ENCODE measurements at regions not wholly inside any gene's neighbourhood (a gene's known extent, or its start where the extent isn't known, plus 50 kb on each side); places are given as distances from the start of the nearest gene placed in this dataset.
"Not testable (repeated sequence)": the region's sequence is repeated elsewhere in the genome, so short reads cannot be mapped to it uniquely, and the experiment has no call there.

DNA sequence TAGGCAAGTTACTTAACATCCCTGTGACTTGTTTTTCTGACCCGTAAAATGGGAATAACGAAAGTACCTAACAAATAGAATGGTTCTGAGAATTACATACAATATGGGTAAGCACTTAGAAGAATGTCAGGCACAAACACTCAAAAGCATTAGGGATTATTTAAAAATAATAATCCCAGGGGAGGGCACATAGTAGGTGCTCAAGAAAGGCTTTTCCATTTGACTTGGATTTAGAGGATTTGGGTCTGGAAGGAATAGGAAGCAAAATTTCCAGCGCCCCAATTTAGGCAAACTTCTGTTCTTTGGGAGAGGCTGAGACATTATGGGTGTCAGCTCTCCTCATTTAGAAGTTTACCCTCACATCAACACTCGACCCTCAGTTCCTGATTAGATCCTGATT, 115.5 kb downstream of the SYF2 start:
- TF ChIP-seq MAX (IDR thresholded peaks at IDR 0.05; ENCODE audit: low read depth, low read length), result no peak
- TF ChIP-seq POLR2A (IDR thresholded peaks at IDR 0.05; ENCODE audit: extremely low read depth, insufficient read length), result no peak
- TF ChIP-seq, protein P1, sequence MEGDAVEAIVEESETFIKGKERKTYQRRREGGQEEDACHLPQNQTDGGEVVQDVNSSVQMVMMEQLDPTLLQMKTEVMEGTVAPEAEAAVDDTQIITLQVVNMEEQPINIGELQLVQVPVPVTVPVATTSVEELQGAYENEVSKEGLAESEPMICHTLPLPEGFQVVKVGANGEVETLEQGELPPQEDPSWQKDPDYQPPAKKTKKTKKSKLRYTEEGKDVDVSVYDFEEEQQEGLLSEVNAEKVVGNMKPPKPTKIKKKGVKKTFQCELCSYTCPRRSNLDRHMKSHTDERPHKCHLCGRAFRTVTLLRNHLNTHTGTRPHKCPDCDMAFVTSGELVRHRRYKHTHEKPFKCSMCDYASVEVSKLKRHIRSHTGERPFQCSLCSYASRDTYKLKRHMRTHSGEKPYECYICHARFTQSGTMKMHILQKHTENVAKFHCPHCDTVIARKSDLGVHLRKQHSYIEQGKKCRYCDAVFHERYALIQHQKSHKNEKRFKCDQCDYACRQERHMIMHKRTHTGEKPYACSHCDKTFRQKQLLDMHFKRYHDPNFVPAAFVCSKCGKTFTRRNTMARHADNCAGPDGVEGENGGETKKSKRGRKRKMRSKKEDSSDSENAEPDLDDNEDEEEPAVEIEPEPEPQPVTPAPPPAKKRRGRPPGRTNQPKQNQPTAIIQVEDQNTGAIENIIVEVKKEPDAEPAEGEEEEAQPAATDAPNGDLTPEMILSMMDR (IDR thresholded peaks at IDR 0.05; ENCODE audit: low read depth, low read length), result no peak
- TF ChIP-seq MYC (IDR thresholded peaks at IDR 0.05; ENCODE audit: low read depth, low read length), result no peak
- DNase-seq (ENCODE audit: low read depth), result no peak
- H3K4me3 ChIP-seq (ENCODE audit: low read depth, low read length), result no peak overlapping the region

GRCh38 chr1:25116117-25116516, 116.2 kb downstream of the SYF2 start:
- not testable (repeated sequence) for DNase-seq (ENCODE audit: low read depth); H3K4me3 ChIP-seq (ENCODE audit: low read depth, low read length)

DNA sequence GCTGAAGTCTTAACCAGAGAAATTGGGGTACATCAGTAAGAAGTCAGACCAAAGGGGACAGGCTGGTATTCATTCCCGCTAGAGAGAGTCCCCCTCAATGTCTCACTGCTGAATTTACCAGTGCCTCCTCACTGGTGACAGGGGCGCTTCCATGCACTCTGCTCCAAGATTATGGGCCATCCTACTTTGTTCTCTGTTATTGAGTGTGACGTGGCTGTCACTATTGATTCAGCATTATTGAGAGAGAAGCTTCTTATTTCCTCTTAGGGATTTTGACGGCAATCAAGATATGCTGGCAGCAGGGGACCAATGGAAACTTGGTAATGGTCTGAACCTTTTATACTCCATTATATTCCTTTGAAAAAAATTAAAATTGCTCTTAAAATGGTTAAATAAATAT, 118.6 kb downstream of the SYF2 start:
- H3K4me3 ChIP-seq (ENCODE audit: low read depth, low read length), result no peak overlapping the region
- TF ChIP-seq MAX (IDR thresholded peaks at IDR 0.05; ENCODE audit: low read depth, low read length) (no peak), MYC (IDR thresholded peaks at IDR 0.05; ENCODE audit: low read depth, low read length) (no peak), POLR2A (IDR thresholded peaks at IDR 0.05; ENCODE audit: extremely low read depth, insufficient read length) (no peak)
- TF ChIP-seq, protein P1 (IDR thresholded peaks at IDR 0.05; ENCODE audit: low read depth, low read length), result no peak
- DNase-seq (ENCODE audit: low read depth), result no peak

DNA sequence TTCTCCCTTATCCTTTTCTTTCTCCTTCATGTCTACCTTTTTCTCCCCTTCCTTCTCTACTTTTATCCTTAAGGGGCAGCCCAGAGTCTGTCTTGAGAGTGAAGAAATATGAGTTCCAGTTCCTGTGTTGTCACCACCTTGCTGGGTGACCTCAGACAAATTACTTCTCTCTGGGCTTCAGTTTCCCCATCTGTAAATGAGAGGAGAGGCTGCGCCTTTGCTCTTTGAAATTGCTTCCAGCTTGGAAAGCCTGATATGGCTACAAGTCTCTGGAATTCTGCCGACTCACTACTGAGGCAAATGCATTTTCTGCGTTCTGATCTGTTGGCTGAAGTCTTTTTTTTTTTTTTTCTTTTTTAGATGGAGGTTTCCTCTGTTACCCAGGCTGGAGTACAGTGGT, 119.2 kb downstream of the SYF2 start:
- no peak for DNase-seq (ENCODE audit: low read depth)

DNA sequence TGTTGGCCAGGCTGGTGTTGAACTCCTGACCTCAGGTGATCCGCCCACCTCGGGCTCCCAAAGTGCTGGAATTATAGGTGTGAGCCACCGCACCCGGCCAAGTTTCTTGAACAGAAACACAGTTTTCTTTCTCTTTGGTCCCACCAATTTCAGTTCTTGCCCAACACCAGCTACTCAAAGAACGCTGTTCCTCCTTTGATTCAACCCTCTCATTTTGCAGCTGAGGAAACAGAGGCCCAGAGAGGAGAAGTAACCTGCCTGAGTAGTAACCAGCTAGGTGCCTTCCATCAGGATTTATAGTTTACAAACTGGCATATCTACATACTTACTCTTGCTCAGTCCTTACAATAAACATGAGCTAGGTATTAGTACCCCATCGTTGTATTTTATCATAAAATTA, 119.9 kb downstream of the SYF2 start:
- no peak overlapping the region for H3K4me3 ChIP-seq (ENCODE audit: low read depth, low read length)
- DNase-seq (ENCODE audit: low read depth), result no peak
- TF ChIP-seq MAX (IDR thresholded peaks at IDR 0.05; ENCODE audit: low read depth, low read length), result no peak
- TF ChIP-seq, protein P1 (IDR thresholded peaks at IDR 0.05; ENCODE audit: low read depth, low read length), result no peak
- TF ChIP-seq POLR2A (IDR thresholded peaks at IDR 0.05; ENCODE audit: extremely low read depth, insufficient read length), result no peak
- TF ChIP-seq MYC (IDR thresholded peaks at IDR 0.05; ENCODE audit: low read depth, low read length), result no peak

More for the DNA sequence above, 119.2 kb downstream of the SYF2 start:
- no peak overlapping the region for H3K4me3 ChIP-seq (ENCODE audit: low read depth, low read length)
- TF ChIP-seq, protein P1 (IDR thresholded peaks at IDR 0.05; ENCODE audit: low read depth, low read length), result no peak
- no peak for TF ChIP-seq MAX (IDR thresholded peaks at IDR 0.05; ENCODE audit: low read depth, low read length)
- no peak for TF ChIP-seq POLR2A (IDR thresholded peaks at IDR 0.05; ENCODE audit: extremely low read depth, insufficient read length)
- no peak for TF ChIP-seq MYC (IDR thresholded peaks at IDR 0.05; ENCODE audit: low read depth, low read length)

DNA sequence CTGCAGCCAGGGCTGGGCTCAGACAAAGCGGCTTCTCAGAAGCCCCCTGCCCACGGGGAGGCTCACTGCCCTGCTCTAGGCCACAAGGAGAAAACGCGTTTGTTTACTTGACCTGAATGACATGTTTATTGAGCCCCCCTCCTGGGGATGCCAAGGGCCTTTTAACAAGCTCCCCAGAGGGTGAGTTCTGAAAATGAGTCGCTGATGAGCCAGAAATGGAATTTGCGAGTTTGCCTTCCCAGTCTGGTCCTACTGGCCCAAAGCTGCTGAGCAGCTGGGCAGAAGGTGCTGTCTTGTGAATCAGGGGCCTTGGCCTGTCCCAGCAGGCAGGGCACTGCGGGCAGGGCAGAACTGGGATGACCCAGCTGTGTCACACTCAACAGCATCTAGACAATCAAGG, 120.6 kb downstream of the SYF2 start:
- no peak overlapping the region for H3K4me3 ChIP-seq (ENCODE audit: low read depth, low read length)
- DNase-seq (ENCODE audit: low read depth), result no peak

DNA sequence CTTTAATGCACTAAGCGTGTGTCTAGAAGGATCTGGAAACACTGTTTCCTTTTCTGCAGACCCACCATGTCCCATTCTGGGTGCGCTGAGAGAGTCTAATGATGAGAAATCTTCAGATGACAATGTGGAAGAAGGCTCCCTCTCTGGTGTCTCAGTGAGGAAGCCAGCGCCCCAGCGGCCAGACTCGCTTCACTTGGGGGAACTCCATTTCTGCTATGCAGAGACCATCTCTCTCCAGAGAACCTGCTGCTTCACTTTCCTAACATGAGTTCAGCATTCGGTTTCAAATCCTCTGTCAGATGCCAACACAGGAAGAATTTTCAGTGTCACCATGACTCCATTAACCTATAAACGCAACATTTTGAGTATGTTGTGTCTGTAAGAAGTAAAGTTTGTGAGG, 121.8 kb downstream of the SYF2 start:
- no peak for TF ChIP-seq POLR2A (IDR thresholded peaks at IDR 0.05; ENCODE audit: extremely low read depth, insufficient read length)
- TF ChIP-seq, protein P1 (IDR thresholded peaks at IDR 0.05; ENCODE audit: low read depth, low read length), result no peak
- no peak for TF ChIP-seq MAX (IDR thresholded peaks at IDR 0.05; ENCODE audit: low read depth, low read length)
- no peak for TF ChIP-seq MYC (IDR thresholded peaks at IDR 0.05; ENCODE audit: low read depth, low read length)
- no peak for DNase-seq (ENCODE audit: low read depth)
- H3K4me3 ChIP-seq (ENCODE audit: low read depth, low read length), result no peak overlapping the region

More for the DNA sequence above, 120.6 kb downstream of the SYF2 start:
- TF ChIP-seq MYC (IDR thresholded peaks at IDR 0.05; ENCODE audit: low read depth, low read length) (no peak), POLR2A (IDR thresholded peaks at IDR 0.05; ENCODE audit: extremely low read depth, insufficient read length) (no peak)

Data from NB4 (cell line).